ENCODE measurements at regions not wholly inside any gene's neighbourhood (a gene's known extent, or its start where the extent isn't known, plus 50 kb on each side); places are given as distances from the start of the nearest gene placed in this dataset.
A peak's percentile ranks its signal among the peaks of the same experiment; 100 is the strongest.
"Not testable (repeated sequence)": the region's sequence is repeated elsewhere in the genome, so short reads cannot be mapped to it uniquely, and the experiment has no call there.

- DNase-seq (ENCODE audit: low read depth) = no peak
These were observed 104.9 kb downstream of the CDC7 start for GRCh38 chr1:91605566-91605965.

GRCh38 chr1:91606546-91607078, 106.0 kb downstream of the CDC7 start:
- no peak for DNase-seq (ENCODE audit: low read depth)

DNA sequence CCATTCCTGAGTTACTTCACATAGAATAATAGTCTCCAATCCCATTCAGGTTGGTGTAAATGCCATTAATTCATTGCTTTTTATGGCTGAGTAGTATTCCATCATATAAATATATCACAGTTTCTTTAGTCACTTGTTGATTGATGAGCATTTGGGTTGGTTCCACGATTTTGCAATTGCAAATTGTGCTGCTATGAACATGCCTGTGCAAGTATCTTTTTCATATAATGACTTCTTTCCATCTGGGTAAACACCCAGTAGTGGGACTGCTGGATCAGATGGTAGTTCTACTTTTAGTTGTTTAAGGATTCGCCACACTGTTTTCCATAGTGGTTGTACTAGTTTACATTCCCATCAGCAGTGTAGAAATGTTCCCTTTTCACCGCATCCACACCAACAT, 107.0 kb downstream of the CDC7 start:
- not testable (repeated sequence) for DNase-seq (ENCODE audit: low read depth)

- peak; percentile 88 for DNase-seq (ENCODE audit: low read depth)
These were observed 108.2 kb downstream of the CDC7 start for GRCh38 chr1:91608876-91609275.

DNA sequence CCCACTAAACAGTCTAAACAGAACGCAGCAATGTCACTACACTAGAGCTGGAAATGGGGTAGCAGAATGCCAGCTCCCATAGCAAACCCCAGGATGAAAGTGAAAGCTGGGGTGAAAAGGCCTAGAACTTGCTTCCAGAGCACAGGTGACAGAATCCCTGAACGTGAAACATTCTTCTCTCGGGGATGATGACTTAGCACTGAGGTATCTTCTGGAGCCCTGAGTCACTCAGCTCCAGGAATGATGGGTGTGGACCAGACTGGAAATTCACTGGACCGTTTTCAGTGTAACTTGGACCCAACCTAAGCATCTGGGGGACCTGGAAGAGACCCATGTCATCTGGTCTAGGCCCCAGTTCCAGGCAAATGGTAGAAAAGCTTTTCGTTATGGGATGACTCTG, 108.9 kb downstream of the CDC7 start:
- DNase-seq (ENCODE audit: low read depth) = peak; percentile 80

DNA sequence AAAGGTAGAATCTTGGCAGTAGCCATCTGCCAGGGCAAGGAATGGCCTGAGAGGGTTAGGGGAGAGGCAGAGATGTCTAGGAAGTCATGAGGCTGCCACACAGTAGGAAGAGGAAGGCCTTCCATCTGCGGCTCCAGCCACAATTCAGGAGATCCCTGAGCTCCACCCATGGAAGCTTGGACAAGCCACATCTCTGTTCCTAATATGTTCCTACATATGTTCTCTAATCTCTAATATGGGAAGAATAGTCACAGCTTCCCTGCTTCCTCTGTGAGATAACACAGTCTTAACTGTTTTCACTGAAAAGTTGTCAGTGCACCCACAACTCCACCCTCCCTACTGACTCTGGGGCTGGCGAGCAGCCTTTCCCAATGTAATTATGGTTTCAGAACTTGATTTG, 109.5 kb downstream of the CDC7 start:
- no peak for DNase-seq (ENCODE audit: low read depth)

GRCh38 chr1:91610789-91611188, 110.1 kb downstream of the CDC7 start:
- DNase-seq (ENCODE audit: low read depth) = no peak

GRCh38 chr1:91611483-91611917, 110.8 kb downstream of the CDC7 start:
- peak; percentile 53 for DNase-seq (ENCODE audit: low read depth)

- peak; percentile 36 for DNase-seq (ENCODE audit: low read depth)
These were observed 112.9 kb downstream of the CDC7 start for GRCh38 chr1:91613595-91613994.

DNA sequence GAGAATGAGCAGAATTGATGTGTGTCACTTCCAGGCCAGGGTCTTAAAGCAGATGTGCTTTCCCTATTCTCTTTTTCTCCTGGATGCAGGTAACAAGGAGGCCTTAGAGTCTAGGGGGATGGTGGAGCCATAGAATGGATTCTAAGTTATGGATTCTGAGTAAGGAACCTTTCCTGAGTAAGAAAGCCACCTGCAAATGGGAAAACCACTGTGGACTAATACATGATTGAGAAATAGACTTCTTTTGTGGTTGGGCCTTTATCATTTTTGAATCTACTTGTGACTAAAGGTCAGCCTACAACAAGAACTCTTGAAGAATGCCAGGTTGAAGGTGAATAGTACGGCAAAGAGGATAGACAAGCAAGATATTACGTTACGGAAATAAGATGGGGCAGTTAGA, 116.1 kb downstream of the CDC7 start:
- DNase-seq (ENCODE audit: low read depth) = no peak

DNA sequence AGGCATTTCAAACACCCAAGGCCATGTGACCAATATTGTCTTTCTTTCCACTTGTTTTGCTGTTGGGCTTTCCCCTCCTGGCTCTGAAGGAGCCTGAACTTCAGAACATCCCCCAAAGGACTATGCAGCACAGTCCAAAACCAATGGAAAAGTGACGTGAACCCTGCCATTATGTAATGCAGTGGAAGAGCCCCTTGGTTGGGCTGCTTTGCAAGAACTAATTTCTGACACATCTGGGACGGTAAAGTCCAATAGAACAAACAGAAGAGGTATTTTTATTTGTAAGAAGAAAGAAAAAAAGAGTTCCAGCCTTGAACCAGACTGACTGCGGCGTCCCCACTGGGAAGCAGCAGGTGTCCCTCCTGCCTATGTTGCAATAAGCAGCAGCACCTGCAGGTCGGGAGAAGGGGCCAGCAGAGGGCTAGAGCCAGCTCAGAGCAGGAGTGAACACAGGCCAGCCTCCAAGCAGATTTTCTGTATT, 116.7 kb downstream of the CDC7 start:
- no peak for DNase-seq (ENCODE audit: low read depth)

- DNase-seq (ENCODE audit: low read depth) = no peak
These were observed 119.2 kb downstream of the CDC7 start for GRCh38 chr1:91619881-91620280.

- no peak for DNase-seq (ENCODE audit: low read depth)
These were observed 120.7 kb downstream of the CDC7 start for GRCh38 chr1:91621360-91621759.

DNA sequence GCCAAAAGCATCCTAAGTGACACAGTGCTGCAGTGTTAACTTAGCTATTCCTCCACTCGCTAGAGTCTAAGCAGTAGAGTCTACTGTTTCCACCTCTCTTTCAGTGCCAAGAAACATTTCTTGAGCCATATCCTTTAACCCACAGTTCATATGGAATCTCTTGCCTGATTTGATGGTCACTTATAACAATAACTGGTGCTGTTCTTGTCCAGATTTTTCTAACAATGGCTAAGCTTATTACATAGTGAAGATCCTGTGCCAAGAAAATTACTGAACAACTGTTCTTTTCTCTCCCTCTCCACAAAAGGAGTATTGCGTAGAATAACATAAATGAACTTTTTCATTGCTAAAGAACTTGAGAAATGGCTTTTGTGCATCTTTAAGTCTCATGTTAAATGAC, 121.3 kb downstream of the CDC7 start:
- DNase-seq (ENCODE audit: low read depth) = no peak

GRCh38 chr1:91622616-91623015, 122.0 kb downstream of the CDC7 start:
- no peak for DNase-seq (ENCODE audit: low read depth)

DNA sequence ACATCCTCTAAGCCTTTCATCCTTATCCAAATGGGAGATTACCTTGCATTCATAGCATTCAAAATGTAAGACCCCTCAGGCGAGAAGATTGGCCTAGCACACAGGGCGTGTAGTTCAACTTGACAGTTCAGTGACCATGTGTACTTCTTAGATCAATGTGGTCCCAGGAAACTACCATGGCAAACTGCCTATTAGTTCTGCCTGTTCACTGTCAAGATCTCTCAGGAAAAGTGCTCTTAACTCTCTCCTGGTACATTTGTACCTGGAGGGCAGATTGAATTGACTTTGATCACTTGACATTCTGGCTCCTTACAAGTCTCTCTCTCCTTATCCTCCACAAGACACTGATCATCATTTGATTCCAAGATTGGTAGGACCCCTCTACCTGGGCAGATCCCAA, 122.4 kb downstream of the CDC7 start:
- no peak for DNase-seq (ENCODE audit: low read depth)

- no peak for DNase-seq (ENCODE audit: low read depth)
These were observed 123.7 kb downstream of the CDC7 start for GRCh38 chr1:91624331-91624730.
